ENCODE measurements at regions not wholly inside any gene's neighbourhood (a gene's known extent, or its start where the extent isn't known, plus 50 kb on each side); places are given as distances from the start of the nearest gene placed in this dataset.

DNA sequence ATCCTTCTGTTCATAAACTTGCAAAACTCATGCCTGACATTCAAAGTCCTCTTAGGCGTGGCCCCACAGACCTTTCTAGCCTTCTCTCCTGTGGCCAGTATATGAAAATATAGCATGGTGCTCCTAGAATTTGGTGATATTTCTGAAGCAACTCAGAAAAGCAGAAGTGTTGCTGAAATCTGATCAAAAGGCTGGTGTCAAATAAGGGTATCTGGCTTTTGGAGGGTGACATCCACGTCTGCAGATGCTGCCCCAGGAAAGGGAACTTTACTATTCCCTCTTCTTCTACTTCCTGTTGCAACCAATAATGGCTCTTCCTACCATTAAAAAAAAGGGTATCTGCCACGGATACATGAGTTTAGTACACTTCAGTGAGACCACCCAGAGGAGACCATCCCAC, 83.9 kb upstream of the RPS6KA3 start:
- Mint-ChIP-seq H3K27ac (no peak overlapping the region), H3K36me3 (peaks cover 0 to under 1% of the 10 kb centered on the region in 2 donors), H3K9me3 (no peaks in the 10 kb centered on the region)
- DNase-seq (ENCODE audit: low spot score in 2 of 2) (no peak), ATAC-seq (no peak)

DNA sequence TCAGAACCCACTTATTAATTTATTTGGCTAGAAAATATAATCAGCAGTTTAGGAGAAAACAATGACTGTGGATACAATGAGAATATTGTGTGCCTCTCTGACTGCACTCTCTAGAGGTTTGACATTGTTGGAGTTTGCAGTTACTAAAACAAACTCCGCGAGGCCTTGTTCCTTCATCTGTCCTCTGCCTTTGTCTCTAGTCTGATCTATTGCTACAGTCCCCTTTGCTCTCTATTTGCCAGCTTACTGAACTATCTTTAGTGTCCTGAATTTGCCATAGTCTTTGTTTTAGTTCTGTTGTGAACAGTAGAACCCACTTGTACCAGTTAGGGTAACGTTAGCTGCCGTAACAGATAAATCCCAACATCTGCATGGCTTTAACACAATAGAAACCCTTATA, 81.4 kb upstream of the RPS6KA3 start:
- no peak for DNase-seq (ENCODE audit: low spot score in 2 of 2)
- no peak for ATAC-seq
- Mint-ChIP-seq H3K27ac (no peak overlapping the region), H3K9me3 (peaks cover 6 to 7% of the 10 kb centered on the region in 2 donors), H3K36me3 (peaks cover 4 to 19% of the 10 kb centered on the region in 2 donors)

DNA sequence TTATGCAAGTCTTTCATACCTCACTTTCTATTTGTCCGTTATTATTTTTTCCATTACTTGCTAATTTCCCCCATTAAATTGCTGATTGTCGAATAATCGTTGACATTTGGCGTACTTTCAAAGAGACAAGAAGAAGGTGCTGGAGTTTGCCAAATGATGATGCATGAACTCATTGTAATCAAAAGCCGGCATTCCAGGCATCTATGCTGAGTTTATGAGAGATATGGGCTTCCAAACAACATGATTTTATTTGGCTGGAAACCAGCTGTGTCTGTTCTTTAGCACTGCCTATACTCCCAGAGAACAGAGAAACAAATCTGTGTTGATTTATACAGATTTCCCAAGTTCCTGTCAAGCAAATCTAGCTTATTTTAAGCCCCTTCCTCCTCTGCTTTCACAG, 80.8 kb upstream of the RPS6KA3 start:
- peaks cover 4 to 23% of the 10 kb centered on the region in 2 donors for H3K36me3 Mint-ChIP-seq
- no peak overlapping the region for H3K27ac Mint-ChIP-seq
- ATAC-seq (no peak), DNase-seq (ENCODE audit: low spot score in 2 of 2) (no peak)
- H3K9me3 Mint-ChIP-seq, result peaks cover 6 to 11% of the 10 kb centered on the region in 2 donors

DNA sequence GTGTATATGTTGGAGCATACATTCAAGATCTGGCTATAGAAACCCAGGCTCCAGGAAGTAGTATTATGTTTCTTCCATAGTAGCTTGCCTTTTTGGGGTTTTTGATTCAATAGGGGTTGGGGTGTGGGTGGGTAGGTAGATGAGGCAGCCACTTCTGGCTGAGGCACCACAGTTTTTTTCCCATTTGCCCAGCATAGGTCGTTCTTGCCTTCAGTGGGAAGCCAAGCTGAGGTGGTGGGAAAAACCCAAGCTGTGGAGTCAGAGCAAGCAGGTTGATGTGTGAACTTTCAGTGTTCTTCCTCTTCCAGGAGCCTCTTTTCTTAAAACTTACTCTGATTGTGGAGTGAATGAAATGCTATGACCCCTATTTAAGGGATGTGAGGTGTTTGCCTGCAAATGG, 67.0 kb upstream of the RPS6KA3 start:
- Mint-ChIP-seq H3K9me3 (peaks cover 0 to 5% of the 10 kb centered on the region in 2 donors), H3K27ac (no peak overlapping the region), H3K36me3 (no peaks in the 10 kb centered on the region)
- ATAC-seq, result peak; percentile 49 to 97
- no peak for DNase-seq (ENCODE audit: low spot score in 2 of 2)

DNA sequence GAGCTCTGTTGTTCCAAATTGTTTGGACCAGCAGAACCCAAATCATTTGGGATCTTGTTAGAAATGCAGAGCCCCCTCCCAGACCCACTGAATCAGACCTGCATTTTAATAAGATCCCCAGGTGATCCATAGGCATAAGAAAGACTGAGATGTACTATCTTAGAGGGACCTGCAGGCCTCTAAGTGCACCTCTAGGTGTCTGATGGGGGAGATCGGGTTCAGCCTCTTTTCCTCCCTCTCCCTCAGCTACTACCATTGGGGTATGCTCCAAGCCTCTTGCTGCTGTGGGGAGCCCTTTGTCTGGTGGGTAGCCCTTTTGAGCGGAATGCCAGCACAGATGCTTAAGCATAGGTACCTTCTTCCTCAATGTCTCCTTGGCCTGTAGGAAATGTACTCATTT, 63.8 kb upstream of the RPS6KA3 start:
- Mint-ChIP-seq H3K27ac (no peak overlapping the region), H3K9me3 (peaks cover 0 to 3% of the 10 kb centered on the region in 2 donors), H3K36me3 (no peaks in the 10 kb centered on the region)
- no peak for DNase-seq (ENCODE audit: low spot score in 2 of 2)
- ATAC-seq, result no peak

DNA sequence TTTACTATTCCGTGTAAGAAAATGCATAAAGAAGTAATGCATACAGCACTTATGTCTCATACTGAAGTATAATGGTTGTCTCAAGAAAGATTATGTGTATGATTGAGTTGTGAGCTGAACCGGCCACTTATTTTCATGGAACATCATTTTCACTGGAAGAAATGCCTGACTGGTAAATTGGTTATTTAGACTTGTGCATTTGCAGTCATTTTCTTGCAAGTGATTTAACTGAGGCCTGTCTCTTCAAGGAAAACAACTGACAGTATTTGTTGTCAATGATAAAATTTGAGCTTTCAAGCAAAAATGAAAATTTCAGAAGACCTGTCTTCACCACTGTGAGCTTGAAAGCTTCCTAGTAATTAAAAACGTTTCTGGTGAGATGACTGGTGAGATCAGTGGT, 62.7 kb upstream of the RPS6KA3 start:
- no peak for DNase-seq (ENCODE audit: low spot score in 2 of 2)
- no peak for ATAC-seq
- Mint-ChIP-seq H3K36me3 (no peaks in the 10 kb centered on the region), H3K9me3 (peaks cover 0 to 3% of the 10 kb centered on the region in 2 donors), H3K27ac (no peak overlapping the region)

DNA sequence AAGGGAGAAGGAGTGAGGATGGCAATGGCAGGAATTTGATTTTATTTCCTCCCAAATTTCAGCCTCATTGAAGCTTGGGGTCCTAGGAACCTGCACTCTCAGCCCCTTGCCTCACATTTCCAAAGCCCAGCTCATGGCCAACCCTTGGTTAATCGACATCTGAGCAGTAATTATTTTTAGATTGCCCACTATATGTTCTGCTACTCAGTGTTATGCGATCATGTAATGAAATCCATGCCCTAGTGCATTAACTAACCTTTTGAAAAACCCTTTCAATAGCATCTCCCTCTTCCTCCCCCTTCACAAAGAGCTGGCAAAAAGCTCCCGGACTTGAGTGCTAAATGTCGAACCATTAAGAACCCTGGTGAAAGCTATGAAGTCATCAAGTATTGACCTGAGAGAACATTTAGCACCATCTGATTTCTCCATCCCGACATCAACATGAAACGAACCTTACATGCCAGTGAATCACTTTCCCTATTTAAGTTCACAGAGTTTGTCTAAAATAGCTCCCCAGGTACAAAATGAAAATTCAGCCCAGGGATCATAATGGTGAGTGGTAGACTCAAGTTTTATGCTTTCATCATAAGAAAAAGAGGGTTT, 59.2 kb upstream of the RPS6KA3 start:
- Mint-ChIP-seq H3K9me3 (peaks cover 0 to 3% of the 10 kb centered on the region in 2 donors), H3K27ac (no peak overlapping the region), H3K36me3 (no peaks in the 10 kb centered on the region)
- ATAC-seq (no peak), DNase-seq (ENCODE audit: low spot score in 2 of 2) (no peak)

DNA sequence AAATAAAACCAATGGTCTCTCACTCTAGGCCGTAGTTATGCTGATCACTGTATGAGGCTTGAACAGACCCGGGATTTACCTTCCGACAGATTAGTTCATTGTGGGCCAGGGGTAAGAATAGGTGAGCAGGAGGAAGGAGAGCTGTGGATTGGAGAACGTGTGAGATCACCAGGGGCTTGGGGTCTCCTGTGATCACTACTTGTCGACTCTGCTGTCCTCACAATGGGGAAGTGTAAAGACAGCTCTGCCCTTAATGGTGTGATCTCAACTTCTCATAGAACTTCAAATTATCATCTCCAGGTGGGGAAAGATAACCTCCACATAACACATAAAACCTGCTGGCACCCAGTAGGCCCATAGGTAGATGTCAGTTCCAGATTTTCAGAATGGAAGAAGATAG, 56.2 kb upstream of the RPS6KA3 start:
- Mint-ChIP-seq H3K9me3 (peaks cover 4 to 8% of the 10 kb centered on the region in 2 donors), H3K36me3 (no peaks in the 10 kb centered on the region)
- ATAC-seq, result no peak

DNA sequence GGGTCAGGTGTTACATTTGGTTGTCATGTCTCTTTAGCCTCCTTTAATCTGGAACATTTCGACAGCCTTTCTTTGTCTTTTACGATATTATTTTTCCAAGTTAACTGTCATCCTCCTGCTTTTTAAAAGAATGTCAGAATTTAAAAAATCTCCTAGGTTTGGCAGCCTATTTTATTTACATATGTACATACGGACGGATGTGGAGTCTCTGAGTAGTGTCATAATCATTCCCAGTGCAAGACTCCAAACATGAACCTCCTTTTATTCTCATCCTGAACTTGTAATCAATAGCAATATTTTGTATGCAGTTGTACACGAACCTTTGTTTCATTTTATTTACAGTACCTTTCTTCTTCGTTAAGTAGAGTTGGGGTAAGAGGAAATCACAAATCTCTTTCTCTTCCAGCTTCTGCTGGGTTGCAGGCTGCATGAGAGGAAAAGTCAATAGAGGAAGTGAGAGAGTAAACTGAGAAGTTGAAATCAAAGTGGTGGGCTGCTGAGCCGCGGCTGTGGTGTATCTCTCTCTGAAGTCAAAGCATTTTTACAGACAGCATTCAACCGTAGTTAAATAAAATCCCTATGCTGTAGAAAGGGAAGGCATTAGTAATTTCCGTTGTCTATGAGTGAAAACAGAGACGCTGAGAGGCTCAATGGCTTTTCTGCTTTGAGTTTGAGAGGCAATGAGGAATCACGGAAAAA, 53.9 kb upstream of the RPS6KA3 start:
- Mint-ChIP-seq H3K36me3 (no peaks in the 10 kb centered on the region), H3K27ac (no peak overlapping the region), H3K9me3 (peaks cover 4 to 5% of the 10 kb centered on the region in 2 donors)
- ATAC-seq (peak; percentile 49 to 85), DNase-seq (ENCODE audit: low spot score in 2 of 2) (no peak)

More for the DNA sequence above, 56.2 kb upstream of the RPS6KA3 start:
- no peak overlapping the region for H3K27ac Mint-ChIP-seq
- no peak for DNase-seq (ENCODE audit: low spot score in 2 of 2)

DNA sequence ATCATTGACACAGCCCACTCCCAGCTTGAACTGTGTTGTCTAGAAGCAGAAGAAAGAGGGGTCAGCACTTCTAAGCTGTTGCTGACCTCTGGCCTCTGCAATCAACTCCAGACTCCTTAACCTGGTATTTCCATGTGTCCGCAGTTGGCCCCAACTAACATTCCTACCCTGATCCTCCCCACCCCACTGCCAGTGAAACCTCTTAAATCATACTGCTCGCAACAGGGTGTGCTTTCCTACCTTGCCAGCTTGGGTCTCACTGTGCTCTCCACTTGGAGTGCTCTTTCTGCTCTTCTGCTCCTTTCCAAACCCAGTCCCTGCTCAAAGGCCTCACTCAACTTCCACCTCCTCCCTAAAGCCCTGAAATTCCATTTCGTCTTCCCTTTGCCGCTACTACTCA, 52.3 kb upstream of the RPS6KA3 start:
- Mint-ChIP-seq H3K27ac (no peak overlapping the region), H3K36me3 (no peaks in the 10 kb centered on the region), H3K9me3 (peaks cover 4 to 5% of the 10 kb centered on the region in 2 donors)
- ATAC-seq (no peak), DNase-seq (ENCODE audit: low spot score in 2 of 2) (no peak)

DNA sequence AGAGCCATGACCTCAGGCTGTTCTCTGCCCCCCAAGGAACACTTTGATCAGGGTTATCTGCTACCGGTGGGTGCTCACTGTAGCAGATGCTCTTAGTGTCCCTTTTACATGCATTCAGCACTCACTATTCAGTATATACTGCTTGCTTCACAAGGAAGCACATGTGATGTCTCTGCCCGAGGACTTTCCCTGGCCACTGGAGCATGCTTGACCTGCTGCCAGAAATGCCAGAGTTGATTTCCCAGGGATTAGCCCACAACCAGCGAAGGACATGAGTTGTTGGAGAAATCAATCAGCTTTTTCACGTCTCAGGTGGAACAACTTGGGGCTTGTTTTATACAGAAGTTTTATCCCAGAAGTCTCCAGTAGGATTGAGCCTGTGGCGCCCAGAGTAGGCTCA, 51.2 kb upstream of the RPS6KA3 start:
- Mint-ChIP-seq H3K27ac (no peak overlapping the region), H3K36me3 (no peaks in the 10 kb centered on the region), H3K9me3 (peaks cover 4 to 5% of the 10 kb centered on the region in 2 donors)
- ATAC-seq, result no peak
- no peak for DNase-seq (ENCODE audit: low spot score in 2 of 2)
